IMR-90 (cell line): ENCODE measurements at regions not wholly inside any gene's neighbourhood (a gene's known extent, or its start where the extent isn't known, plus 50 kb on each side); places are given as distances from the start of the nearest gene placed in this dataset.

Experiments
- ATAC-seq: fragments of 200-7000 bp; cut with Tn5 transposase; 2 replicates; pipeline ENCODE4 v1.9.1; 2020; ENCODE audit warnings: low read depth, mild to moderate bottlenecking, moderate library complexity
- BruUV-seq: library from RNA; stranded (reverse); fragments of 400-500 nt; replicated peaks from 2 replicates; lab custom pipeline; 2021; lab: Mats Ljungman, UMichigan
- CTCF ChIA-PET: fragments of 300-600 bp; formaldehyde crosslinking; extraction: SDS; loops from one replicate; lab custom pipeline; 2021; ENCODE audit warnings: antibody characterized with exemption; lab: Yijun Ruan, JAX
- POLR2A ChIA-PET: fragments of 300-600 bp; sonication (Branson Sonifier 250); formaldehyde crosslinking; loops from one replicate; lab custom pipeline; 2022; ENCODE audit warnings: antibody characterized with exemption; ENCODE audit not compliant: unreplicated experiment; lab: Charles Lee
- DNase-seq: peaks from one replicate; pipeline ENCODE4 v3.0.0; 2013
- H2AFZ ChIP-seq: replicated peaks from 2 replicates; pipeline ENCODE3; 2013; ENCODE audit warnings: low read length, mild to moderate bottlenecking; ENCODE audit not compliant: poor library complexity
- H2AK5ac ChIP-seq: 2 replicates; pipeline ENCODE4 v1.6.1; 2013; ENCODE audit warnings: low read depth, low read length, inconsistent platforms
- H2AK9ac ChIP-seq: replicated peaks from 2 replicates; pipeline ENCODE3; 2013; ENCODE audit warnings: mild to moderate bottlenecking, low read depth, low read length, moderate library complexity; ENCODE audit not compliant: poor library complexity
- H2BK120ac ChIP-seq: 2 replicates; pipeline ENCODE4 v1.6.1; 2013; ENCODE audit warnings: low read depth, low read length, inconsistent platforms
- H2BK15ac ChIP-seq: 3 replicates; pipeline ENCODE4 v1.6.1; 2013; ENCODE audit warnings: low read depth, low read length, inconsistent platforms
- H2BK20ac ChIP-seq: 2 replicates; pipeline ENCODE4 v1.6.1; 2013; ENCODE audit warnings: low read depth, mild to moderate bottlenecking, inconsistent platforms, low read length, moderate library complexity
- H2BK5ac ChIP-seq: 2 replicates; pipeline ENCODE4 v1.6.1; 2013; ENCODE audit warnings: mild to moderate bottlenecking, low read depth, low read length, inconsistent platforms; ENCODE audit not compliant: poor library complexity, severe bottlenecking
- H3K14ac ChIP-seq: replicated peaks from 2 replicates; pipeline ENCODE4 v1.6.1; 2013; ENCODE audit warnings: low read depth, low read length, inconsistent platforms
- H3K18ac ChIP-seq: 2 replicates; pipeline ENCODE4 v1.6.1; 2013; ENCODE audit warnings: low read depth, low read length, control low read depth
- H3K23ac ChIP-seq: 2 replicates; pipeline ENCODE4 v1.6.1; 2013; ENCODE audit warnings: low read depth, low read length, inconsistent platforms
- H3K27ac ChIP-seq: 2 replicates; pipeline ENCODE4 v1.5.1; 2013; ENCODE audit warnings: mild to moderate bottlenecking, control low read depth, low read length; ENCODE audit not compliant: insufficient read depth
- H3K27me3 ChIP-seq: 2 replicates; pipeline ENCODE4 v1.6.1; 2013; ENCODE audit warnings: low read length; ENCODE audit not compliant: control insufficient read depth, insufficient read depth
- H3K36me3 ChIP-seq: 2 replicates; pipeline ENCODE4 v1.6.1; 2013; ENCODE audit warnings: low read length, mixed read lengths; ENCODE audit not compliant: control insufficient read depth, insufficient read depth
- H3K4ac ChIP-seq: 2 replicates; pipeline ENCODE4 v1.6.1; 2013; ENCODE audit warnings: low read depth, low read length, inconsistent platforms
- H3K4me1 ChIP-seq: 2 replicates; pipeline ENCODE4 v1.6.1; 2013; ENCODE audit warnings: low read length, mixed read lengths; ENCODE audit not compliant: control insufficient read depth, insufficient read depth
- H3K4me2 ChIP-seq: 2 replicates; pipeline ENCODE4 v1.6.1; 2013; ENCODE audit warnings: low read depth, mild to moderate bottlenecking, control low read depth, low read length, moderate library complexity
- H3K4me3 ChIP-seq: 2 replicates; pipeline ENCODE4 v1.5.1; 2013; ENCODE audit warnings: low read depth, mild to moderate bottlenecking, control low read depth, low read length, moderate library complexity; ENCODE audit not compliant: insufficient read depth
- H3K56ac ChIP-seq: 2 replicates; pipeline ENCODE4 v1.6.1; 2013; ENCODE audit warnings: low read length, inconsistent platforms; ENCODE audit not compliant: insufficient read depth; ENCODE audit errors: extremely low read depth
- H3K79me1 ChIP-seq, 2 experiments: 2 replicates each; pipeline ENCODE4 v1.6.1; 2013; ENCODE audit warnings: low read length in 2 of 2, inconsistent platforms in 1 of 2, low read depth in 1 of 2
- H3K9ac ChIP-seq: 2 replicates; pipeline ENCODE4 v1.6.1; 2013; ENCODE audit warnings: low read depth, low read length, control low read depth
- H3K9me1 ChIP-seq: 2 replicates; pipeline ENCODE4 v1.6.1; 2013; ENCODE audit warnings: low read length, inconsistent platforms; ENCODE audit not compliant: insufficient read depth
- H3K9me3 ChIP-seq: 2 replicates; pipeline ENCODE4 v1.6.1; 2013; ENCODE audit warnings: low read length; ENCODE audit not compliant: control insufficient read depth, insufficient read depth
- H4K20me1 ChIP-seq: 2 replicates; pipeline ENCODE4 v1.6.1; 2013; ENCODE audit warnings: low read length, inconsistent platforms; ENCODE audit not compliant: insufficient read depth
- H4K5ac ChIP-seq: 2 replicates; pipeline ENCODE4 v1.6.1; 2013; ENCODE audit warnings: mild to moderate bottlenecking, low read depth, low read length, control low read depth
- H4K8ac ChIP-seq, 2 experiments: 2 replicates each; pipeline ENCODE4 v1.6.1; 2013; ENCODE audit warnings: low read depth in 2 of 2, low read length in 2 of 2, control low read depth in 1 of 2, inconsistent platforms in 1 of 2
- H4K91ac ChIP-seq: 2 replicates; pipeline ENCODE4 v1.6.1; 2013; ENCODE audit warnings: low read depth, low read length, inconsistent platforms; ENCODE audit not compliant: insufficient read depth
- CTCF ChIP-seq: conservative IDR thresholded peaks from 2 replicates; pipeline ENCODE4 v1.5.1; 2012; ENCODE audit warnings: mild to moderate bottlenecking, low read depth, low read length, improper control_type of control experiment
- FOS ChIP-seq: fragments of 150-350 bp; IDR thresholded peaks from 2 replicates; pipeline ENCODE4 v1.6.1; 2016; ENCODE audit warnings: low read depth, low read length
- RAD21 ChIP-seq: IDR thresholded peaks from 2 replicates; pipeline ENCODE4 v1.6.1; 2012; ENCODE audit warnings: low read length, improper control_type of control experiment
- RFX5 ChIP-seq: IDR thresholded peaks from 2 replicates; pipeline ENCODE4 v1.8.0; 2012; ENCODE audit warnings: low read depth, mild to moderate bottlenecking, low read length, moderate library complexity
- SMC3 ChIP-seq: fragments of 150-350 bp; IDR thresholded peaks from 2 replicates; pipeline ENCODE4 v1.6.1; 2016; ENCODE audit warnings: low read depth, mild to moderate bottlenecking, antibody characterized with exemption, low read length, moderate library complexity
- WGBS, 2 experiments: methylation state at CpG; one replicate each; pipeline versions ENCODE4 v1.1.5 to v1.1.7; 2013; ENCODE audit warnings: missing lambda C conversion rate in 2 of 2; ENCODE audit not compliant: insufficient read length in 1 of 2; ENCODE audit errors: extremely low coverage in 2 of 2; 5-methylcytosine and 5-hydroxymethylcytosine counted together
- dilution Hi-C: fragments of 300-500 bp; cut with HindIII; formaldehyde crosslinking; loops from one replicate; pipeline ENCODE4 v1.14.3; 2018; ENCODE audit warnings: low sequenced_read_pairs; ENCODE audit not compliant: unreplicated experiment
- in situ Hi-C: fragments of 300-500 bp; cut with MboI; formaldehyde crosslinking; loops from 3 replicates; pipeline ENCODE4 v1.14.3; 2019; ENCODE audit warnings: low sequenced_read_pairs, inconsistent platforms, mixed read lengths
- intact Hi-C: fragments of 100-400 bp; cut with micrococcal nuclease; formaldehyde crosslinking; loops from 2 replicates; pipeline ENCODE4 v1.10.0; 2022

- CTCF ChIA-PET: interaction anchor here (0.6 to 1.2 kb wide), 6 partner anchors 15 to 1147 kb away, joined by 3 to 9 read pairs (median 3); no protein-coding TSS in a partner anchor
Measured at GRCh38 chr5:107796797-107797196, 126.1 kb upstream of the EFNA5 start.

More at GRCh38 chr5:107796797-107797196, 126.1 kb upstream of the EFNA5 start:
- H3K4me3 ChIP-seq: no peak overlapping the region
- intact Hi-C loops (no loop called here), dilution Hi-C loops (no loop called here), in situ Hi-C loops (no loop called here)
- DNase-seq (peak; percentile 54), ATAC-seq (peak; percentile 72)
- H4K20me1 ChIP-seq: no peaks in the 10 kb centered on the region; the same call in 1 of the 2 replicates
- no peak overlapping the region for H2AFZ ChIP-seq
- no CpG with 5 or more reads among the region's 3 CpGs for WGBS, 2 experiments
- H2BK15ac ChIP-seq: no peak overlapping the region
- no peak overlapping the region for H2BK5ac ChIP-seq
- peaks cover 4% of the 10 kb centered on the region; the same call in 1 of the 2 replicates for H3K27me3 ChIP-seq
- H3K9me1 ChIP-seq: no peaks in the 10 kb centered on the region
- no peak overlapping the region for H4K5ac ChIP-seq
- no peak overlapping the region for H3K14ac ChIP-seq
- no peak overlapping the region for H3K9ac ChIP-seq
- TF ChIP-seq RFX5 (no peak), FOS (no peak), RAD21 (peak; percentile 39), SMC3 (peak; percentile 25; the same call in 1 of the 2 replicates), CTCF (peak; percentile 40)
- no peak overlapping the region for H4K8ac ChIP-seq
- no peaks in the 10 kb centered on the region for H3K79me1 ChIP-seq
- no peak overlapping the region for H3K18ac ChIP-seq
- no peak overlapping the region for H2AK5ac ChIP-seq
- no peak overlapping the region for H3K23ac ChIP-seq
- no peak overlapping the region for H2BK20ac ChIP-seq
- H2BK120ac ChIP-seq: no peak overlapping the region
- POLR2A ChIA-PET: interaction anchor here (0.6 kb wide), 2 partner anchors 395 to 582 kb away, joined by 4 to 9 read pairs; no protein-coding TSS in a partner anchor
- BruUV-seq: no TSS peak
- H3K27ac ChIP-seq: no peak overlapping the region
- H3K9me3 ChIP-seq: no peaks in the 10 kb centered on the region
- no peak overlapping the region for H2AK9ac ChIP-seq
- no peak overlapping the region for H3K4ac ChIP-seq
- no peaks in the 10 kb centered on the region for H3K36me3 ChIP-seq
- no peak overlapping the region for H4K91ac ChIP-seq
- no peak overlapping the region for H3K4me2 ChIP-seq
- no peak overlapping the region for H3K56ac ChIP-seq
- no peaks in the 10 kb centered on the region for H3K4me1 ChIP-seq
